Lower lobe of right lung (tissue), 2 donors: ENCODE measurements at regions not wholly inside any gene's neighbourhood (a gene's known extent, or its start where the extent isn't known, plus 50 kb on each side); places are given as distances from the start of the nearest gene placed in this dataset.
"Not testable (repeated sequence)": the region's sequence is repeated elsewhere in the genome, so short reads cannot be mapped to it uniquely, and the experiment has no call there.

ENCODE experiments used
- ATAC-seq, 2 donors: fragments of 200-7000 bp; cut with Tn5 transposase; one replicate each; pipeline ENCODE4 v1.9.1; 2020 to 2022; ENCODE audit warnings: mild to moderate bottlenecking in 2 of 2, moderate library complexity in 2 of 2
- DNase-seq: peaks from one replicate; pipeline ENCODE4 v3.0.0-alpha.2; 2020
- H3K27ac ChIP-seq: fragments of 200-600 bp; one replicate; pipeline ENCODE4 v1.8.0; 2022
- H3K27me3 ChIP-seq: fragments of 200-600 bp; one replicate; pipeline ENCODE4 v1.8.0; 2022; ENCODE audit warnings: low read depth
- H3K36me3 ChIP-seq: fragments of 200-600 bp; one replicate; pipeline ENCODE4 v1.8.0; 2022; ENCODE audit warnings: mild to moderate bottlenecking
- H3K4me1 ChIP-seq: fragments of 200-600 bp; one replicate; pipeline ENCODE4 v1.8.0; 2022
- H3K4me3 ChIP-seq: fragments of 200-600 bp; one replicate; pipeline ENCODE4 v1.8.0; 2022; ENCODE audit warnings: mild to moderate bottlenecking
- H3K9me3 ChIP-seq: fragments of 200-600 bp; one replicate; pipeline ENCODE4 v1.8.0; 2022
- CTCF ChIP-seq: fragments of 200-600 bp; IDR thresholded peaks from one replicate; pipeline ENCODE4 v1.8.0; 2022; ENCODE audit warnings: antibody characterized with exemption, mild to moderate bottlenecking
- intact Hi-C: fragments of 100-400 bp; cut with DNase I; formaldehyde crosslinking; loops from one replicate; pipeline ENCODE4 v1.11.0; 2022
- donor health status: DM: no; HTN: yes; CAD: no; lungs with severe emphysema.

DNA sequence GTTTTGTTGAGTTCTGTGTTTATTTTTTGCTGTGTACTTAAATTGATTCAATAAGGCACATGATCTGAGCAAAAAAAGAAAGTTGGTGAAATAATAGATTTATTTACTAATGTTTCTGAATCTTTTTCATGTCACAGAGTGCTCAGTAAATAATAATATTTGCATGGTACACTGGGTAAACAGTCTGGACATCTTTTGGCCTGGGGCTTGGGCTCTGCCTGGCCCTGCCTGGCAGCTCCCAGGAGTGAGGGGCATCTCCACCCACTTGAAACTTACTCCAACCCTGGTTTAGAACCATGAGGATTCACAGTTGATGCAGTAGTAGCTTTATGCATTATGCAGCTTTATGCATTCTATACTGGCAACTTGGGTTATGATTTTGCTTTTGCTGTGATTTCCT, 124.2 kb upstream of the SLC4A4 start:
- no peak for TF ChIP-seq CTCF
- H3K9me3 ChIP-seq = no peaks in the 10 kb centered on the region
- H3K4me3 ChIP-seq = no peak overlapping the region
- H3K4me1 ChIP-seq = peaks cover 5% of the 10 kb centered on the region
- no peaks in the 10 kb centered on the region for H3K27me3 ChIP-seq
- ATAC-seq = no peak
- intact Hi-C loops = no loop called here
- DNase-seq = no peak
- no peak overlapping the region for H3K27ac ChIP-seq
- H3K36me3 ChIP-seq = no peaks in the 10 kb centered on the region

- H3K4me1 ChIP-seq = no peaks in the 10 kb centered on the region
- TF ChIP-seq CTCF = no peak
- ATAC-seq (no peak), DNase-seq (no peak)
- no peaks in the 10 kb centered on the region for H3K27me3 ChIP-seq
- no peak overlapping the region for H3K27ac ChIP-seq
- H3K9me3 ChIP-seq = no peaks in the 10 kb centered on the region
- no peak overlapping the region for H3K4me3 ChIP-seq
- H3K36me3 ChIP-seq = no peaks in the 10 kb centered on the region
- intact Hi-C loops = no loop called here
Observed at GRCh38 chr4:71216316-71216959, 122.4 kb upstream of the SLC4A4 start.

- H3K4me1 ChIP-seq = no peaks in the 10 kb centered on the region
- H3K27ac ChIP-seq = no peak overlapping the region
- H3K4me3 ChIP-seq = no peak overlapping the region
- TF ChIP-seq CTCF = no peak
- ATAC-seq = no peak
- no peaks in the 10 kb centered on the region for H3K36me3 ChIP-seq
- DNase-seq = no peak
- no peaks in the 10 kb centered on the region for H3K9me3 ChIP-seq
- H3K27me3 ChIP-seq = no peaks in the 10 kb centered on the region
- intact Hi-C loops = no loop called here
Observed at GRCh38 chr4:71217688-71218087, 121.1 kb upstream of the SLC4A4 start.

DNA sequence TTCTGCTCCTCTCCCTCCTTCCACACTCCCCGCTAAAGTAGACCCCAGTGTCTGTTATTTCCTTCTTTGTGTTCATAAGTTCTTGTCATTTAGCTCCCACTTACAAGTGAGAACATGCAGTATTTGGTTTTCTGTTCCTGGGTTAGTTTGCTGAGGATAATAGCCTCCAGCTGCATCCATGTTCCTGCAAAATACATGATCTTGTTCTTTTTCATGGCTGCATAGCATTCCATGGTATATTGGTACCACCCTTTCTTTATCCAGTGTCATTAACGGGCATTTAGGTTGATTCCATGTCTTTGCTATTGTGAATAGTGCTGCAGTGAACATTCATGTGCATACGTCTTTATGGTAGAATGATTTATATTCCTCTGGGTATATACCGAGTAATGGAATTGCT, 118.0 kb upstream of the SLC4A4 start:
- H3K9me3 ChIP-seq, H3K4me1 ChIP-seq, H3K27ac ChIP-seq, H3K4me3 ChIP-seq, intact Hi-C loops, DNase-seq, H3K27me3 ChIP-seq, ATAC-seq, H3K36me3 ChIP-seq: not testable (repeated sequence)

DNA sequence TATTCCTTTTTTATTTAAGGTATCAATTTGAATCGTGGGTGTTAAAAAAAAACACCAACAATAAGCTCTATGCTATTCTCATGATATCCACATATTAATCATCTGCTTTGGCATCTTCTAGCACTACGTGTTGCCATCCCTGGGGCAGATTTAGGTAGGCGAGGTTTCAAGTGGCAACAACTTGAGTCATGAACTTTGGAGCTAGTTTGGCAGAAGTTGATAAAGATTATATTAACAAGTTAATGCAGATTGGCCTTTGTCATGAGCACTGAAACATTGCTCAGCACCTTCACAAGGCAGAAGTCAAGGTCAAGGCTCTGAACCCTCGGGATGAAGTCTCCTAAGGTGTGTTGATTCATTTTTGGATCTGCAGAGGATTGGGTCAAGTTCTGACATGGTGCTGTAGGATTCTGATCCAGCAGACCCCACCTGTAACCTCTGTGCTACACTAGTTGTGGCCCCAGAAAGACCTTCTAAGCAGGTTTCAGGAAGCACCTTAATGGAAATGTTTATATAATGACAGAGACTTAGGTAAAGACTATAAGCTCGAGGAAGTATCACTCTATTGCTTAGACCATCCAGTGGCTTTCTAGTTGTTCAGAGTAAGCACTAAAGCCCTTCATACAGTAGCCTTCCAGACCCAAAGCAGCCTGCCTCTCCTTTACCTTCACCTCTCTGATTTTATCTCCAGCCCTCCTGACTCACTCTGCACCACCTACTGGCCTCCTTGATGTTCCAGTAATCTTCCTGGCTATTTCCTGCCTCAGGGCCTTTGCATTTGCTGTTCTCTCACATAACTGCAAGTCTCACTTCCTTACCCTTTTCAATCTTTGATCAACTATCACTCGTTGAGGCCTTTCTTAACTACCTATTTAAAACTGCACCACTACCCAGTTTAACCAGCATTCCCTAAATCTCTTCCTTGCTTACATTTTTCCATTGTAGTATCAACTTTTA, 117.0 kb upstream of the SLC4A4 start:
- no peaks in the 10 kb centered on the region for H3K9me3 ChIP-seq
- H3K4me1 ChIP-seq = no peaks in the 10 kb centered on the region
- no peaks in the 10 kb centered on the region for H3K27me3 ChIP-seq
- no peak overlapping the region for H3K27ac ChIP-seq
- no peaks in the 10 kb centered on the region for H3K36me3 ChIP-seq
- no peak for TF ChIP-seq CTCF
- intact Hi-C loops = no loop called here
- H3K4me3 ChIP-seq = no peak overlapping the region
- ATAC-seq (no peak), DNase-seq (no peak)

- no peak overlapping the region for H3K27ac ChIP-seq
- H3K4me3 ChIP-seq = no peak overlapping the region
- no peaks in the 10 kb centered on the region for H3K36me3 ChIP-seq
- ATAC-seq = no peak
- H3K27me3 ChIP-seq = no peaks in the 10 kb centered on the region
- DNase-seq = no peak
- no peaks in the 10 kb centered on the region for H3K4me1 ChIP-seq
- no peak for TF ChIP-seq CTCF
- H3K9me3 ChIP-seq = no peaks in the 10 kb centered on the region
- intact Hi-C loops = no loop called here
Observed at GRCh38 chr4:71222661-71223060, 116.2 kb upstream of the SLC4A4 start.
